ENCODE measurements at regions not wholly inside any gene's neighbourhood (a gene's known extent, or its start where the extent isn't known, plus 50 kb on each side); places are given as distances from the start of the nearest gene placed in this dataset.

- TF ChIP-seq REST (IDR thresholded peaks at IDR 0.05; ENCODE audit: insufficient replicate concordance, low read depth) (no peak), CTCF (IDR thresholded peaks at IDR 0.05; ENCODE audit: insufficient read depth, low read length) (no peak), POLR2AphosphoS5 (IDR thresholded peaks at IDR 0.05; ENCODE audit: low read depth) (no peak), GABPA (IDR thresholded peaks at IDR 0.05; ENCODE audit: low read depth) (no peak)
These were observed 256.9 kb upstream of the RGS6 start for GRCh38 chr14:71675126-71675899.
